GM18517 (cell line): ENCODE measurements at regions not wholly inside any gene's neighbourhood (a gene's known extent, or its start where the extent isn't known, plus 50 kb on each side); places are given as distances from the start of the nearest gene placed in this dataset.

Experiments used
- ATAC-seq: cut with Tn5 transposase; IDR thresholded peaks from one replicate; pipeline ENCODE4 v1.9.1; 2021; ENCODE audit warnings: mild to moderate bottlenecking, moderate library complexity; ENCODE audit not compliant: unreplicated experiment

- ATAC-seq = no peak
Measured at GRCh38 chr6:105626295-105627158, 223.6 kb upstream of the PREP start.

GRCh38 chr6:105624021-105624420, 221.1 kb upstream of the PREP start:
- no peak for ATAC-seq

- ATAC-seq = no peak
Measured at GRCh38 chr6:105622226-105622625, 219.3 kb upstream of the PREP start.

- ATAC-seq = no peak
Measured at GRCh38 chr6:105621564-105622175, 218.8 kb upstream of the PREP start.

- no peak for ATAC-seq
Measured at GRCh38 chr6:105620878-105621277, 218.0 kb upstream of the PREP start.

GRCh38 chr6:105619971-105620741, 217.3 kb upstream of the PREP start:
- ATAC-seq = no peak

- no peak for ATAC-seq
Measured at GRCh38 chr6:105618247-105618646, 215.4 kb upstream of the PREP start.

GRCh38 chr6:105616521-105616920, 213.6 kb upstream of the PREP start:
- ATAC-seq = no peak

- no peak for ATAC-seq
Measured at GRCh38 chr6:105611606-105612005, 208.7 kb upstream of the PREP start.

- ATAC-seq = no peak
Measured at GRCh38 chr6:105609375-105609991, 206.6 kb upstream of the PREP start.

- no peak for ATAC-seq
Measured at GRCh38 chr6:105608711-105609374, 206.0 kb upstream of the PREP start.

GRCh38 chr6:105607636-105608621, 205.0 kb upstream of the PREP start:
- no peak for ATAC-seq

GRCh38 chr6:105606831-105607463, 204.1 kb upstream of the PREP start:
- no peak for ATAC-seq

GRCh38 chr6:105604587-105604884, 201.7 kb upstream of the PREP start:
- no peak for ATAC-seq

GRCh38 chr6:105603788-105604586, 201.1 kb upstream of the PREP start:
- ATAC-seq = no peak

- peak; percentile 88 for ATAC-seq
Measured at GRCh38 chr6:105601541-105602236, 198.8 kb upstream of the PREP start.

GRCh38 chr6:105600336-105601260, 197.7 kb upstream of the PREP start:
- ATAC-seq = no peak
